HuH-7.5 (cell line): ENCODE measurements at regions not wholly inside any gene's neighbourhood (a gene's known extent, or its start where the extent isn't known, plus 50 kb on each side); places are given as distances from the start of the nearest gene placed in this dataset.
A peak's percentile ranks its signal among the peaks of the same experiment; 100 is the strongest.
"Not testable (repeated sequence)": the region's sequence is repeated elsewhere in the genome, so short reads cannot be mapped to it uniquely, and the experiment has no call there.

Source experiments
- DNase-seq: peaks from one replicate; pipeline ENCODE4 v3.0.0; 2011; ENCODE audit warnings: low spot score

- not testable (repeated sequence) for DNase-seq
These were observed 208.0 kb upstream of the IRF2BP2 start for GRCh38 chr1:234818040-234818387.

GRCh38 chr1:234817313-234818039, 207.5 kb upstream of the IRF2BP2 start:
- peak; percentile 31 for DNase-seq

- not testable (repeated sequence) for DNase-seq
These were observed 206.9 kb upstream of the IRF2BP2 start for GRCh38 chr1:234816864-234817263.

GRCh38 chr1:234816186-234816851, 206.3 kb upstream of the IRF2BP2 start:
- DNase-seq, result not testable (repeated sequence)

- DNase-seq, result not testable (repeated sequence)
These were observed 205.4 kb upstream of the IRF2BP2 start for GRCh38 chr1:234815295-234815815.

GRCh38 chr1:234814235-234814634, 204.3 kb upstream of the IRF2BP2 start:
- not testable (repeated sequence) for DNase-seq

GRCh38 chr1:234811824-234812223, 201.8 kb upstream of the IRF2BP2 start:
- DNase-seq, result not testable (repeated sequence)

GRCh38 chr1:234810726-234811125, 200.7 kb upstream of the IRF2BP2 start:
- DNase-seq, result not testable (repeated sequence)

- not testable (repeated sequence) for DNase-seq
These were observed 199.9 kb upstream of the IRF2BP2 start for GRCh38 chr1:234809854-234810245.

GRCh38 chr1:234808943-234809853, 199.2 kb upstream of the IRF2BP2 start:
- DNase-seq, result not testable (repeated sequence)

- DNase-seq, result not testable (repeated sequence)
These were observed 198.5 kb upstream of the IRF2BP2 start for GRCh38 chr1:234808459-234808858.

GRCh38 chr1:234807705-234808104, 197.7 kb upstream of the IRF2BP2 start:
- DNase-seq, result not testable (repeated sequence)

- DNase-seq, result not testable (repeated sequence)
These were observed 192.6 kb upstream of the IRF2BP2 start for GRCh38 chr1:234802586-234802985.

GRCh38 chr1:234801636-234802035, 191.7 kb upstream of the IRF2BP2 start:
- peak; percentile 1 for DNase-seq

- DNase-seq, result not testable (repeated sequence)
These were observed 191.2 kb upstream of the IRF2BP2 start for GRCh38 chr1:234801147-234801546.

GRCh38 chr1:234800563-234800962, 190.6 kb upstream of the IRF2BP2 start:
- not testable (repeated sequence) for DNase-seq

GRCh38 chr1:234799021-234799689, 189.2 kb upstream of the IRF2BP2 start:
- not testable (repeated sequence) for DNase-seq

- DNase-seq, result not testable (repeated sequence)
These were observed 187.2 kb upstream of the IRF2BP2 start for GRCh38 chr1:234797216-234797615.

- DNase-seq, result not testable (repeated sequence)
These were observed 186.4 kb upstream of the IRF2BP2 start for GRCh38 chr1:234796438-234796792.

GRCh38 chr1:234795711-234796437, 185.9 kb upstream of the IRF2BP2 start:
- DNase-seq, result not testable (repeated sequence)

- not testable (repeated sequence) for DNase-seq
These were observed 185.0 kb upstream of the IRF2BP2 start for GRCh38 chr1:234795007-234795406.
